GM19023 (cell line): ENCODE measurements at regions not wholly inside any gene's neighbourhood (a gene's known extent, or its start where the extent isn't known, plus 50 kb on each side); places are given as distances from the start of the nearest gene placed in this dataset.
"Not testable (repeated sequence)": the region's sequence is repeated elsewhere in the genome, so short reads cannot be mapped to it uniquely, and the experiment has no call there.

ENCODE experiments used
- ATAC-seq: cut with Tn5 transposase; IDR thresholded peaks from one replicate; pipeline ENCODE4 v1.9.1; 2021; ENCODE audit warnings: mild to moderate bottlenecking, moderate library complexity; ENCODE audit not compliant: unreplicated experiment

- peak; percentile 86 for ATAC-seq
These were observed 52.7 kb upstream of the NCK2 start for GRCh38 chr2:105691947-105692390.

DNA sequence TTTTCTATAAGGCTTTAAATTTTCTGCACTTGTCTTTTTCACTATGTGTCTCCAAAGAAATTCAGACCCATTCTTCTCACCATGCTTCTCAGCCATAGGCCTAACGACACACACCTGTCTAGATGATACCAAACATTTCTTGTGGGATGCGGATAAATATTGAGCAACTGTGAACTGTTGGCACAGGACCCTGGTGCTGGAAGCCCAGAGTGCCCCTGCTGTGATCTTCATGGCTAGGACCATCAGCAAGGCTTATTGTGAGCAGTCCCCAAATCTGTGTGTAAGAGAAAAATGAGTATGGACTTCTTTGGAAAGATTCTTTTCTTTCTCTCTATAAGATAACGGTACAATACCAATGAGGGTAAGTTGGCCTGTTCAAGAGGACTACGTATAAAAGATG, 54.1 kb upstream of the NCK2 start:
- ATAC-seq: no peak

DNA sequence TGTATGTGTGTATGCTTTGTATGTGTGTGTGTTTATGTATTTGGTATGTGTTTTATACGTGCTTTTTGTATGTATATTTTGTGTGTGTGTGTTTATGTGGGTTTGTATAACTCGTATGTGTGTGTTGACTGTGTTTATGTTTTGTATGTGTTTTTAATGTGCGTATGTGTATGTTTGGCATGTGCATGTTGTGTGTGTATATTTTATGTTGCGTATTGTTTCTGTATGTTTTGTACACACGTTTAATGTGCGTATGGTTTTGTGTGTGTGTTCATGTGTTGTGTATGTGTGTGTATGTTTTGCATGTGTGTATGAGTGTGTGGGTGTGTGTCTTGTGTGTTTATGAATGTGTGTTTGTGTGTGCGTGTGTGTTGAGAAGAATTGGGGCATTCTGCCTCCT, 55.2 kb upstream of the NCK2 start:
- ATAC-seq: no peak

- no peak for ATAC-seq
These were observed 55.8 kb upstream of the NCK2 start for GRCh38 chr2:105688946-105689345.

DNA sequence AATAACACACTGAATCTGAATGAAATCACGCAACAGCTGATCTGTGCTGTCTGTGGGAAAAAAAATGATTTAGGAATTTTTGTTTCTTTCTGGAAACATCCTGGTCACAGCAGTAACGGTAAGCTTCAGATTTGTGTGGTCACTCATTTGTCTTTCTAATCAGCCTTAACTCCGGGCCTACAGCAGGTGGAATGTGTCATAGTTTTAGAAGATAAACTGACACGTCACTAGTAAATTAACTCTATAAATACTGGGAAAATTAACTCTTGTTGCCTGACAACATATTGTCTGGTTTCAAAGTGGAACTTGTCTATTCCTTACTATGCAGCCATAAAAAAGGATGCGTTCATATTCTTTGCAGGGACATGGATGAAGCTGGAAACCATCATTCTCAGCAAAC, 58.1 kb upstream of the NCK2 start:
- ATAC-seq: no peak

DNA sequence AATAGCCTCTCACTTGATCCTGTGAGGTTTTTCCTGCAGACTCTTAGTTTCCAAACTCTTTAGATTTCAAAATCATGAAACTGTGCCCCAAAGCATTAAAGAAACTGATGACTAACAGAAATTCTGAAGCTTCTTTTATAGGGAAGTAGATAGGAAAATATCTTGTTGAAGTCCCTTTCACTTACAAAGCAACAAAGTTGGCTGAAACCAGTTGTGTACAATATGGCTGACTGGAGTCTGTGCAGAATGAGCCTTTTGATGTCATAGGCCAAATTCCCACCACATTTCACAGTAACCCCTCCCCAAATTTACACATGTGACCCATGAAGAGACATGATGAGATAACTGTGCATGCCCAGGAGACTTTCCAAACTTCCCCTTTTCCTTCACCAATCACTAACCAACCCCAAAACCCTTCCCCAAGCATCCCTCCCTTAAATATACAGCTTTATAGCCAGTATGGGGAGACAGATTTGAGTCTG, 61.7 kb upstream of the NCK2 start:
- ATAC-seq: no peak

DNA sequence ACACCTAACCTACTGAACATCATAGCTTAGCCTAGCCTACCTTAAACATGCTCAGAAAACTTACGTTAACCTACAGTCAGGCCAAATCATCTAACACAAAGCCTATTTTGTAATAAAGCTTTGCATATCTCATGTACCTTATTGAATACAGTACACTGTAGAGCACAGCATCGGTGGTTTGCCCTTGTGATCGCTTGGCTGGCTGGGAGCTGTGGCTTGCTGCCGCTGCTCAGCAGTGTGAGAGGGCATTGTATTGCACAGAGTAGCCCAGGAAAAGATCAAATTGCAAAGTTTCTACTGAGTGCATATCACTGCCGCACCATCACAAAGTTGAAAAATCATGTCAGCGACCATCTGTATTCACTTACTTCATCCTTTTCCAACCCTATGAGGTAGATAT, 62.3 kb upstream of the NCK2 start:
- ATAC-seq: no peak

DNA sequence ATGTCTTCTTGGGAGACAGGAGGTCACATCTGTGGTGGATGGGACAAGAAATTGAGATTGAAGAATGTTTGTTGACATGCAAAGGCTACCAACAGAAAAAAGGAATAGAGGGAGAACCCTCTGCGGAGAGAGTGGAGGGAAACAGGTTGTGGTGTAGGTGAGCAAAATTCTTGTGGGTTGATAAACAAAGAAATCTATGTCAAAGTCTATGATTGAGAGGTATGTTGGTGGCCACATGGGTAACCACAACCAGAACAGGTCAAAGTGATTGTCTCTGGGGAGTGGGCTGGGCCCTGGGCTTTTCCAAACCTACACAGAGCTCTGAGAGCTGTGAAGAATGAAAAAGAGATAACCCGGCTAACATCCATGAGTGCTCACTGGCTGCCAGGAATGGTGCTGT, 62.8 kb upstream of the NCK2 start:
- ATAC-seq: no peak

DNA sequence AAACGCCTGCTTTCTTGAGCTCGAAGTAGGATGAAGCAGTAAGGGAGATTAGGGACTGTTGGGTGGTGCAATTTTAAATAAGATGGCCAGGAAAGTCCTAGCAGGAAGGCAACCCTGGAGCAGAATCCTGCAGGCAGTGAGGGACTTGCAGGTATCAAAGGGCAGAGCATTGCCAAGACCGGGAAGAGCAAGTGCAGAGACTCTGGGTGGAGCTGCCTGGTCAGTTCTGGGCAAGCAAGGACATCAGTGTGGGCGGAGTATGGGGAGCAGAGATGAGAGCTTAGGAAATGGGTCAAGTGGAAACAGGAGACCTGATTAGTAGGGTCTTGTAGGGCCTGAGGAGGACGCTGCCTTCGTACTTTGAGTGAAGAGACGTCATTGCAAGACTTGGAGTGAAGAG, 64.4 kb upstream of the NCK2 start:
- ATAC-seq: no peak

DNA sequence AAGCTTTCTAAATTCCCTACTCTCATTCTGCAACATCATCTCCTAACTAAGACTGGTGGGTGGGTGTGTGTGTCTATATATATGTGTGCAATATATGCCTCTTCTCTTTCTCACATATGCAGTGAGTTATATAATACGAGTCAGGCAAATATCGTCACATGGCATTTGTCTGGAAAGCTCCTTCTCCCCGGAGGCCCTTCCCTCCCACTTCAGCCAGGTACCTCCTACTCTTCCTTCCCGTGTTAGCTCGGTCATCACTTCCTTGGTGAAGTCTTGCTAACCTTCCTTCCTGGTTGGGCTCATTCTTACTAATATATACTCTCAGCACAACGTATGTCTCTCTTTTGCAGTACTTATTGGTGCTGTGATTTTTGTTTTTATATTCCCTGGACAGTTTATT, 66.4 kb upstream of the NCK2 start:
- ATAC-seq: no peak

GRCh38 chr2:105677901-105678300, 66.8 kb upstream of the NCK2 start:
- ATAC-seq: no peak

GRCh38 chr2:105675841-105676240, 68.9 kb upstream of the NCK2 start:
- no peak for ATAC-seq

DNA sequence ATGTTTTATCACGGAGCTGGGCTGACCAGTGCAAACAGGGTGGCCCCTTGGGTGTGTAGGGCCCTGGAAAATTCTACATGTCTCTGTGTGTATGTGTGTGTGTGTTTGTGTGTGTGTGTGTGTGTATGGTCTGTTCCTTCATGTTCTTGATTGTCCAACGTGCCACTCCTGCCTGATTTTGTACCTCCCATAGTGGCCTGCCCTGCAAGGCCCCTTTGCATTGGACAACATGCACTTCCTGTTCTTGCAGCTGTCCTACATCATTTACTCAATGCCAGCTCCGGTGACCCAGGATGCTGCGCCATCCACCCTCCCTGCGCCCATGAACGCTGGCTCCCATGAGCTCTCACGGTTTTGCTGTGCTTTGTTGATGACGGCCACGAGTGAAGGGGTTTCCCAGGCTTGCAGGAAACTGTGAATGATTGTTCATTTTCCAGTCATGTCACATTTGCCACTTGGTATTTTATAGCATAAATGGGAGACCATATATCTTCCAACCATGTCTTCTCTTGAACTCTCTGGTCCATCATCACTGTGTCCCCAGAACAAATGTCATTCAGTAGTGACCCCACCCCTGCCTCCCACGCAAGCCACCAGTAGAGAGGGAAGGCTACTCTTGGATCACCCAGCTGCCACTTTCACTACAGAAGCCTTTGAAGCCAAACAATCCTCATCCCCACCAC, 69.7 kb upstream of the NCK2 start:
- ATAC-seq: no peak

- ATAC-seq: no peak
These were observed 70.3 kb upstream of the NCK2 start for GRCh38 chr2:105674401-105674800.

DNA sequence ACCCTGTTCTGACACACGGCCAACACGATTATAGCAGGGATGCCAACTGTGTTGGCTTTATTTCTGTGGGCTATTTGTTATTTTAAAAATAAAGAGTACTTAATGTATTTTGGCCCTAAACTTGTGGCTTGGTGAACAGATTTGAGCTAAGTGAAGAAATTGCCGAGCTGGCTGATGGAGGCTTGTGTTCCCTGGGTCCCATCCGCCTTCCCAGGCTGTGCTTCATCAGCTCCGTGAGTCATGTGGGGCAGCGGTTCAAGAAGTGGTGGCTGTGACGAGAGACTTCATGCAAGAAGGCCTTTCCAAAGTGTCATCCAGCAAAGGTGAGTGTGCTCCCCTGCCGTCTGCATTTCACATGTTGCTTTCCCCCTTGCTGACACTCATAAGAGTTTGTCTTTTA, 73.6 kb upstream of the NCK2 start:
- no peak for ATAC-seq

DNA sequence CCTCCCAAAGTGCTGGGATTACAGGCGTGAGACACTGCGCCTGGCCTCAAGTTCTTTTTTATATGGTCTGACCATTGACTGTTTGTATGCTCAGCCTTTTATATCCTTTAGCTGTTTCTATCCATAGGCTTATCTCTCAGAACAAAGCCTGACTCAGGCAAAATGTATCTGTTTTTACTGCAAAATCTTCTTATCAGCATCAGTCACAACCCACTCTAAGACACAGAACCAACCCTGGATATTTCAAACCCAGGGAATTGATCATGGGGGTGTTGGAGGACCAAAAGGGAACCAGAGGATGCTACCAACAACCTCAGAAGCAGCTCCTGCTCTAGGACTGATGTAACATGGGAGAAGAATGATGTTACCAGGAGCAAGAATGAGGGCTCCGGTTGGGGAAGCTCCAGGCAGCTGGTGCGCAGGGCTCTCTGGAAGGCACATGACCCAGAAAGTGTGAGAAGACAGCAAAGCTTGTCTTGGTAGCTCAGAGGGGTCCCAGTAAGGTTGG, 75.3 kb upstream of the NCK2 start:
- no peak for ATAC-seq

DNA sequence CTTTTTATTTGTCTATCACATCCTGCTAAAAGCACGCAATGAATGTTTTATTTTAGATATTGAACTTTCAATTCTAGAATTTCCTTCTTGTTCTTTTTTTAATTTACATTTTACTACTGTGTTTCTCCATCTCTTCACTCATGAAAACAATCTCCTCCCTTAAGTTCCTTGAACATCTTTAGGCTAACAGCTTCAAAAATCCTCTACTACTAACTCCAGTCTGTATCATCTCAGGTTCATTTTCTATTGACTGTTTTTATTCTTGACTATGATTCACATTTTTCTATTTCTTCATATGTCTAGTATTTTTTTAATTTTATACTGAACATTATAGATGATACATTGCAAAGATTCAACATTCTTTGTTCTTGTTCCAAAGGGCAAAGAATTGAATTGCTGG, 79.2 kb upstream of the NCK2 start:
- no peak for ATAC-seq

- no peak for ATAC-seq
These were observed 84.2 kb upstream of the NCK2 start for GRCh38 chr2:105660489-105660888.

DNA sequence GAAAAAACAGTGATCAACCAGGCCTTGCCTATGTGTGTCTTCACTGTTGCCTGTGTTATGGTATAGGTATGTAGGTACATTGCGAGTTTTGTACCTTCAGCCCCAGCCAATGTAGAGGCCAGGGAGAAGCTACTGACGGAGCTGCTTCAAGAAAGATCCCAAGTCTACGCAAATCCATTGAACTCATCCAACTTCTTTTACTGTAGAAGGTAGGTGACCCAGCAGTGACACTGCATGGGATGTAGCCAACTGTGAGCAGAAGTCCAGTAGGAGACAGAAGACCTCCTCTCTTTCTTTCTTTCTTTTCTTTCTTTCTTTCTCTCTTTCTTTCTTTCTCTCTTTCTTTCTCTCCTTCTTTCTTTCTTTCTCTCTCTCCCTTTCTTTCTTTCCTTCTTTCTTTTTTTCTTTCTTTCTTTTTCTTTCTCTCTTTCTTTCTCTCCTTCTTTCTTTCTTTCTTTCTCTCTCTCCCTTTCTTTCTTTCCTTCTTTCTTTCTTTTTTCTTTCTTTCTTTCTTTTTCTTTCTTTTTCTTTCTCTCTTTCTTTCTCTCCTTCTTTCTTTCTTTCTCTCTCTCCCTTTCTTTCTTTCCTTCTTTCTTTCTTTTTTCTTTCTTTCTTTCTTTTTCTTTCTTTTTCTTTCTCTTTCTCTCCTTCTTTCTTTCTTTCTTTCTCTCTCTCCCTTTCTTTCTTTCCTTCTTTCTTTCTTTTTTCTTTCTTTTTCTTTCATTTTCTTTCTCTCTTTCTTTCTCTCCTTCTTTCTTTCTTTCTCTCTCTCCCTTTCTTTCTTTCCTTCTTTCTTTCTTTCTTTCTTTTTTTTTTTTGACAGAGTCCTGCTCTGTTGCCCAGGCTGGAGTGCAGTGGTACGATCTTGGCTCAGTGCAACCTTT, 88.7 kb upstream of the NCK2 start:
- not testable (repeated sequence) for ATAC-seq

DNA sequence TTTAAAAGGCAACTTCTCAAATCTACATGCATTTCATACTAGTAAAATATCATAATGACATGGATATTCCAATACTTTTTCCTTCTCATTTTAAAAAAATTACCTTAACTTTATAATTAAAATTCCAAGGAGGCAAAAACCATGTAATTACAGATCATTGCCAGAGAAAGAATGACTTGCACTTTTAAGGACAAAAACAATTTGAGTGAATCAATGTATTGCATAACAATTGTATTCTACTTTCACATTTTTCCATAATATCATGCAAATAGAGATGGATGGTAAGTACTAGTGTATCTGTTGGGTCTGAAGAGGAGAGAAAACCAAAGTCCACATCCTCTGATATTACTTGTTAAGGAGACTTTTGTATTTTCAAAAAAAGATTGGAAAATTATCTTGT, 89.5 kb upstream of the NCK2 start:
- no peak for ATAC-seq

GRCh38 chr2:105654474-105655004, 90.2 kb upstream of the NCK2 start:
- ATAC-seq: no peak

- no peak for ATAC-seq
These were observed 91.4 kb upstream of the NCK2 start for GRCh38 chr2:105653302-105653701.
